ENCODE measurements at regions not wholly inside any gene's neighbourhood (a gene's known extent, or its start where the extent isn't known, plus 50 kb on each side); places are given as distances from the start of the nearest gene placed in this dataset.
"Not testable (repeated sequence)": the region's sequence is repeated elsewhere in the genome, so short reads cannot be mapped to it uniquely, and the experiment has no call there.

- peaks cover 11% of the 10 kb centered on the region for H3K4me1 Mint-ChIP-seq (ENCODE audit: low read depth, unreplicated experiment)
- TF ChIP-seq CTCF (IDR thresholded peaks at IDR 0.05; ENCODE audit: unreplicated experiment) = no peak
- H3K27me3 Mint-ChIP-seq (ENCODE audit: unreplicated experiment) = no peaks in the 10 kb centered on the region
- CTCF ChIA-PET = interaction anchor here (0.6 to 1.0 kb wide), 4 partner anchors 11 to 585 kb away, joined by 3 to 6 read pairs (median 4); no protein-coding TSS in a partner anchor
- no peaks in the 10 kb centered on the region for H3K9me3 Mint-ChIP-seq (ENCODE audit: low read depth, unreplicated experiment)
- peak overlapping the region; percentile 69 for H3K27ac Mint-ChIP-seq (ENCODE audit: unreplicated experiment)
- H3K36me3 Mint-ChIP-seq (ENCODE audit: insufficient read depth, unreplicated experiment) = peaks cover 30% of the 10 kb centered on the region
- peak; percentile 85 for DNase-seq
- no TSS peak for BruUV-seq (replicated peaks)
- intact Hi-C loops (cut with micrococcal nuclease; ENCODE audit: unreplicated experiment) = loop anchor here (5.0 kb wide), 1 partner anchor 42 kb away; no protein-coding TSS in a partner anchor
- peak overlapping the region; percentile 83 for H3K4me3 Mint-ChIP-seq (ENCODE audit: low read depth, unreplicated experiment)
Observed at GRCh38 chr12:67068761-67069450, 200.3 kb upstream of the CAND1 start.

- Mint-ChIP-seq H3K9me3 (ENCODE audit: low read depth, unreplicated experiment) (no peaks in the 10 kb centered on the region), H3K27ac (ENCODE audit: unreplicated experiment) (peak overlapping the region; percentile 69), H3K4me1 (ENCODE audit: low read depth, unreplicated experiment) (peaks cover 11% of the 10 kb centered on the region), H3K4me3 (ENCODE audit: low read depth, unreplicated experiment) (peak overlapping the region; percentile 83), H3K27me3 (ENCODE audit: unreplicated experiment) (no peaks in the 10 kb centered on the region), H3K36me3 (ENCODE audit: insufficient read depth, unreplicated experiment) (peaks cover 30% of the 10 kb centered on the region)
- peak; percentile 23 for TF ChIP-seq CTCF (IDR thresholded peaks at IDR 0.05; ENCODE audit: unreplicated experiment)
- DNase-seq = peak; percentile 75
- BruUV-seq (replicated peaks) = no TSS peak
- CTCF ChIA-PET = interaction anchor here (0.6 to 1.0 kb wide), 2 partner anchors 10 to 50 kb away, joined by 3 to 4 read pairs; no protein-coding TSS in a partner anchor
- intact Hi-C loops (cut with micrococcal nuclease; ENCODE audit: unreplicated experiment) = loop anchor here (5.0 to 10.0 kb wide), 2 partner anchors 42 to 155 kb away; no protein-coding TSS in a partner anchor
Observed at GRCh38 chr12:67069451-67070306, 199.5 kb upstream of the CAND1 start.

GRCh38 chr12:67070307-67070600, 198.9 kb upstream of the CAND1 start:
- CTCF ChIA-PET = interaction anchor here (0.6 kb wide), 1 partner anchor 50 kb away, joined by 4 read pairs; no protein-coding TSS in a partner anchor
- TSS peak; percentile 82 for BruUV-seq (replicated peaks)
- no peak for TF ChIP-seq CTCF (IDR thresholded peaks at IDR 0.05; ENCODE audit: unreplicated experiment)
- Mint-ChIP-seq H3K36me3 (ENCODE audit: insufficient read depth, unreplicated experiment) (peaks cover 30% of the 10 kb centered on the region), H3K27me3 (ENCODE audit: unreplicated experiment) (no peaks in the 10 kb centered on the region), H3K4me1 (ENCODE audit: low read depth, unreplicated experiment) (peaks cover 11% of the 10 kb centered on the region), H3K4me3 (ENCODE audit: low read depth, unreplicated experiment) (peak overlapping the region; percentile 83), H3K27ac (ENCODE audit: unreplicated experiment) (peak overlapping the region; percentile 69), H3K9me3 (ENCODE audit: low read depth, unreplicated experiment) (no peaks in the 10 kb centered on the region)
- no peak for DNase-seq
- intact Hi-C loops (cut with micrococcal nuclease; ENCODE audit: unreplicated experiment) = loop anchor here (10.0 kb wide), 1 partner anchor 155 kb away; no protein-coding TSS in a partner anchor

- no peaks in the 10 kb centered on the region for H3K9me3 Mint-ChIP-seq (ENCODE audit: low read depth, unreplicated experiment)
- H3K27me3 Mint-ChIP-seq (ENCODE audit: unreplicated experiment) = no peaks in the 10 kb centered on the region
- H3K4me3 Mint-ChIP-seq (ENCODE audit: low read depth, unreplicated experiment) = peak overlapping the region; percentile 83
- TF ChIP-seq CTCF (IDR thresholded peaks at IDR 0.05; ENCODE audit: unreplicated experiment) = no peak
- H3K36me3 Mint-ChIP-seq (ENCODE audit: insufficient read depth, unreplicated experiment) = peaks cover 30% of the 10 kb centered on the region
- H3K27ac Mint-ChIP-seq (ENCODE audit: unreplicated experiment) = peak overlapping the region; percentile 69
- H3K4me1 Mint-ChIP-seq (ENCODE audit: low read depth, unreplicated experiment) = peaks cover 13% of the 10 kb centered on the region
- intact Hi-C loops (cut with micrococcal nuclease; ENCODE audit: unreplicated experiment) = loop anchor here (10.0 kb wide), 1 partner anchor 154 kb away; no protein-coding TSS in a partner anchor
- no peak for DNase-seq
- no TSS peak for BruUV-seq (replicated peaks)
- CTCF ChIA-PET = no interaction called here
Observed at GRCh38 chr12:67070604-67071003, 198.6 kb upstream of the CAND1 start.

- peaks cover 30% of the 10 kb centered on the region for H3K36me3 Mint-ChIP-seq (ENCODE audit: insufficient read depth, unreplicated experiment)
- intact Hi-C loops (cut with micrococcal nuclease; ENCODE audit: unreplicated experiment) = loop anchor here (10.0 kb wide), 1 partner anchor 153 kb away; no protein-coding TSS in a partner anchor
- peaks cover 25% of the 10 kb centered on the region for H3K4me1 Mint-ChIP-seq (ENCODE audit: low read depth, unreplicated experiment)
- DNase-seq; BruUV-seq (replicated peaks); H3K4me3 Mint-ChIP-seq (ENCODE audit: low read depth, unreplicated experiment); H3K9me3 Mint-ChIP-seq (ENCODE audit: low read depth, unreplicated experiment); CTCF ChIA-PET; H3K27ac Mint-ChIP-seq (ENCODE audit: unreplicated experiment); H3K27me3 Mint-ChIP-seq (ENCODE audit: unreplicated experiment): not testable (repeated sequence)
Observed at GRCh38 chr12:67072281-67072680, 196.9 kb upstream of the CAND1 start.

Data from Calu3 (cell line).